Muscle layer of duodenum (tissue), 2 donors: ENCODE measurements at regions not wholly inside any gene's neighbourhood (a gene's known extent, or its start where the extent isn't known, plus 50 kb on each side); places are given as distances from the start of the nearest gene placed in this dataset.
"Not testable (repeated sequence)": the region's sequence is repeated elsewhere in the genome, so short reads cannot be mapped to it uniquely, and the experiment has no call there.

Source experiments
- H3K27ac ChIP-seq: one replicate; pipeline ENCODE4 v1.7.0; 2013; ENCODE audit warnings: mild to moderate bottlenecking, low read length
- H3K27me3 ChIP-seq: one replicate; pipeline ENCODE4 v1.7.0; 2013; ENCODE audit warnings: low read depth, mild to moderate bottlenecking, control low read depth, low read length
- H3K36me3 ChIP-seq, 2 donors: one replicate each; pipeline ENCODE4 v1.7.0; 2013; ENCODE audit warnings: low read length in 2 of 2, control low read depth in 1 of 2, mild to moderate bottlenecking in 1 of 2; ENCODE audit not compliant: insufficient read depth in 2 of 2, control insufficient read depth in 1 of 2
- H3K4me1 ChIP-seq, 2 donors: one replicate each; pipeline ENCODE4 v1.7.0; 2013; ENCODE audit warnings: low read length in 2 of 2, mild to moderate bottlenecking in 2 of 2, control low read depth in 1 of 2, moderate library complexity in 1 of 2; ENCODE audit not compliant: insufficient read depth in 2 of 2, control insufficient read depth in 1 of 2
- H3K4me3 ChIP-seq, 2 donors: one replicate each; pipeline ENCODE4 v1.7.0; 2013; ENCODE audit warnings: low read length in 2 of 2, low read depth in 1 of 2, mild to moderate bottlenecking in 1 of 2
- H3K9me3 ChIP-seq, 2 donors: one replicate each; pipeline ENCODE4 v1.7.0; 2013; ENCODE audit warnings: low read length in 2 of 2, control low read depth in 1 of 2, mild to moderate bottlenecking in 1 of 2; ENCODE audit not compliant: control insufficient read depth in 1 of 2
- donor health status: healthy.

DNA sequence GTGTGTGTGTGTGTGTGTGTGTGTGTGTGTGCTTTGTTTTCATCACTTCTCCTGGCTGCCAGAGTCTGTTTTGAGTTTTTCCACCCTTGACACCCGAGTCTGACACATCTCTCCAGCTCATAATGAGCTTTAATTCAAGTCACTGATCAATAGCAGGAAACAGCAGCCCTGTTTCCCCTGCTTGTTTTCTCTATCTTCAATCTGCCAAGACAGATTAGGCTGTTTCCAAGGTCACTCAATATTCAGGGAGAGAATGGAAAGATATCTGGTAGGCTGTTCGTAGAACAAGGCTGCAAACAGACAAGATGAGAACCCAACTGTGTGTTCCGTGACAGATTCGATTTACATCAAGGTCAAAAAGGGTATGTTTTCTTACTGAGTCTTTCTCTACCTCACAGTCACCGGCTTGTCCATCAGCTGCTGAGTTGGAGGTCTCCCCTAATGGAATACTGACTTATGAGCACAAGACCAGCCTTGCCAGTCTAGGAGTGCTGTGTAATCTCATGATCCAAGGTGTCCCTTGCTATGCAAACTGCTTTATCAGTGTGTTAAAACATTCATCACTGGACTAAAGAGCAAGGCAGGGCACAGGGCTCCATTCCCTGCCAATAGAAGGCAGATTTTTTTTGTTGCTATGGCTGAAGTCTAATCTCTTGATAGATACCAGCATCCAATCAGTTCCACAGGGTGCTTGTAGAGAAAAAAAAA lies 187.9 kb upstream of the LMCD1 start:
- no peak overlapping the region for H3K27ac ChIP-seq
- H3K36me3 ChIP-seq, result no peaks in the 10 kb centered on the region
- no peaks in the 10 kb centered on the region for H3K4me1 ChIP-seq
- H3K27me3 ChIP-seq, result no peaks in the 10 kb centered on the region
- peaks cover 0 to 4% of the 10 kb centered on the region in 2 donors for H3K9me3 ChIP-seq
- no peak overlapping the region for H3K4me3 ChIP-seq

DNA sequence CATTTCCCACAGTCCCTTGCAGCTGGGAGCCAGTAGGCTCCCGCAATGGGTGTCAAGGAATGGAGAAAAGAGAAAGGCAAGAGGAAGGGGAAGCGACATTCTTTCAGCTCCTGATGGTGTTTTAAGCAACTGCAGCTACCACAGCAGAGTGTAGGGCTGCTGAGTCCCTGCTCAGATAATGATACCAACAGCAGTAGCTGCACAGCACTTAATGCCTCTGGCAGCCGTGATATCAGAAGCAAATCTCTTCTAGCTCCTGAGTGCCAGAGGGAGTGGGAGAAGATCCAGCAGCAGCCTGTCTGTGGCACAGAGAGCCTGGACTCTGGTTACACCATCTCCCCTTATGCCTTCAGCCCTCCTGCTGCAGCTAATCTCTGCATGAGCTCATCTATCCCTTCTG lies 186.1 kb upstream of the LMCD1 start:
- not testable (repeated sequence) for H3K27me3 ChIP-seq, H3K4me1 ChIP-seq, H3K36me3 ChIP-seq, H3K27ac ChIP-seq, H3K4me3 ChIP-seq, H3K9me3 ChIP-seq

DNA sequence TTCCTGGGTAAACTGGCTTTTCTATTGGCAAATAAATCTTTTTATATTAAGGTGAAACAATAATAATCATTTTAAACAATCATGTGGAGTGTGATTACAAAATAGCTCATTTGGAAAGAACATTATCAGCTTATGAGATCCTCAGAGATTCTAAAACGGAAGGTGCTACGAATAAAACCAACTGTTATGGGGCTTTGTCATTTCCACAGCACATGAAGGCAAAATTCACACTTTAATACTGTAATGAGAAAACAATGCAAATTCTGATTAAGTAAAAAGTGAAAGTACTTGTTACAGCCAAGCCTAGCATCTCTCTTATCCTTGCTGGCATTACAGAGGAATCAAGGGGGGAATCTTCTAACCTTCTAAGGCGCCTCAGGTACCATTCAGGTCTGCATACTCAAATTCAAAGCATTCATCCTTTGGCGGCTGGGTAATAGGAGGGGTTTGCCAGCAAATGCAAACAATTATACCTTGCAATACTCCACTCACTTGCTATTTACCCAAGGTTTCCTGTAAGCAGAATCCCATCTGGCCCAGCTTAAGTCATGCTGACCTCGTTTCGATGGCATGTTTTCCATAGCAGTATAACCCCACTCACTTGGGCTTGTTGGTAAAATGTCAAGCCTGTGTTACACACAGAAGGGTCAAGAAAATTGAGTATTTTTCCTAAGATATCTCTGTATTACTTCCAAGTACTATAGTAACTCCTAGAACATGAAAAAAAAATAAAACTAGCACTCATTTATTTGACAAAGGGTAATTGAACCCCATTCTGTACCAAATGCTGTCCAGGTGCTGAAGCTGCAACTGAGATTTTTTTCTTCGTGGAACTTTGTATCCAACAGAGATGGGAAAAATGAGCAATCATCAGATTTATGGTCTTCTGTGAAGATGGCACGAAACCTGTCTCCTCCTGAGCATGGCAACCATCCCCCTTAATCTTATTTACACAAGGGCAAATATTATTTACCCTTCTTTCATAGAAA lies 183.7 kb upstream of the LMCD1 start:
- Histone ChIP-seq H3K36me3 (no peaks in the 10 kb centered on the region), H3K4me3 (no peak overlapping the region), H3K27me3 (no peaks in the 10 kb centered on the region), H3K27ac (no peak overlapping the region), H3K4me1 (no peaks in the 10 kb centered on the region), H3K9me3 (no peaks in the 10 kb centered on the region)

DNA sequence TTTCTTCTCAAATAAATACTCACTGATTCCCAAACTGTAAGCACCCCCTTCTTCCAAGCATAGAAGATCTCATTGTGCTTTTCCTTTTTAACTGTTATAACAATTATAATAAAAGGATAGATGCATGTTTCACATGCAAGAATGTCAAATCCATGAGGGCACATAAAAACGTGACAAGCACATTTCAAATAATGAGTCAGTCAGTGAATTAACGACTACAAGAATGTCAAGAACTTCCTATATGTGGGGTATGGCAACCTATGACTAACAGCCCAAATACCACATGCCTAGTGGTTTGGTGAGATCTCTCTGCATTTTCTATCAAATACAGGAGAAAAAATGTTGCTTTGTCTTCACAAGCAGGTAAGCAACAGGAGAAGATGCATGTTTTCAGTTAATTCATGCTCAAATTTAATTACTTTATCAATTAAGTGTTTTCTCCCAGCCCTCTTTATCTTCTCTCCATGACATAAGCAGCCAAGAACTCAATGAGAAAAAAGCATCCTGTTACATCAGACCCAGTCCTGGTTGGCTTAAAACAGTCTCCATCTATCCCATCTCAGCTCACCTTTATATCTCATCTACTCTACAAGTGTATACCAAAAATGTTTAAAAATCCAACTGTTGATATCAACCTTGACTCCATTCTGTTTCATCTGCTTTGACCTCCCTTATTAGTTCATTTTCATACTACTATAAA lies 181.5 kb upstream of the LMCD1 start:
- H3K36me3 ChIP-seq, result no peaks in the 10 kb centered on the region
- no peaks in the 10 kb centered on the region for H3K27me3 ChIP-seq
- H3K4me3 ChIP-seq, result no peak overlapping the region
- no peaks in the 10 kb centered on the region for H3K9me3 ChIP-seq
- H3K4me1 ChIP-seq, result no peaks in the 10 kb centered on the region
- no peak overlapping the region for H3K27ac ChIP-seq

DNA sequence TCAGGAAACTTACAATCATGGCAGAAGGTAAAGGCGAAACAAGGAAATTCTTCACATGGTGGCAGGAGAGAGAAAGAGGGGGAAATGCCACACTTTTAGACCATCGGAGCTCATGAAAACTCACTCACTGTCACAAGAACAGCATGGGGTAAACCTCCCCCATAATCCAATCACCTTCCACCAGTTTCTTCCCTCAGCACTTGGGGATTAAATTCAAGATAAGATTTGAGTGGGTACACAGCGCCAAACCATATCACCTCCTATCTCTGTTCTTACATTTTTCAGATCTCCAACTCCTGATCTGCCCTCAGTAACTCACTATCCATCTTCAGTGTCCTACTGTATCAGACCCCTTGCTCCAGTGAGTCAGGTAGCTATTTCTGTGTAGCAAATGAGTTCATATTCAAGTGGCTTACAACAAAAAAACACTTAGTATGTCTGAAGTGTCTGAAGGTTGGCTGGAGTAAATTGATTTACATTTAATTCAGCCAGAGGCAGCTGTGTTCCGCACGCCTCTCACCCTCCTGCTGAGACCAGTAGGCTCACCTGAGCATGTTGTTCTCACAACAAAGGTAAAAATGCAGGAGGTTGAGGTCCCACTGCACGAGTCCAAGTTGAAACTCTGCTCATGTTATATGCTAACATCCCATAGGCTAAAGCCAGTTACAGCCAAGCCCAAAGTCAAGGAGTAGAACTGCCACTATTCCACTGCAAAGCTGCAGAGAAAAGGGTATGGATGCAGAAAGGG lies 180.7 kb upstream of the LMCD1 start:
- Histone ChIP-seq H3K9me3 (no peaks in the 10 kb centered on the region), H3K36me3 (no peaks in the 10 kb centered on the region), H3K27ac (no peak overlapping the region), H3K4me3 (no peak overlapping the region), H3K27me3 (no peaks in the 10 kb centered on the region), H3K4me1 (no peaks in the 10 kb centered on the region)

DNA sequence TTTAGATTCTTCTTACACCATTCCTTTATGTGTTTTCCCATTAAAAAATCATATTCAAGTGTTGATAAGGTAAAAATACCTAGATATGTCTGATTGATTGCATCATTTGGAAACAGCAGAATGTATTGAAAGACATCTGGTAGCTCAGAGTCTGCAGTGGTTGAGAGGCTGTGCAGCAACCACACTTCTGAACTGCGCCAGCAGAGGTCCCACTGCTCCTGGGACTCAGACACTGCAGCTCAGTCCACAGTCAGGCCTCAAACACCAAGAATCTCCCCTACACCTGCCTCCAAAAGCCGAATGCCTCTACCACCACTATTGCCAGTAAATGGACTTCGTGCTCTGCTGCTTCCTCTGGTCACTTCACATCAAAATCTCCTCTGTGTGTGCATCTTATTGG lies 176.9 kb upstream of the LMCD1 start:
- no peak overlapping the region for H3K4me3 ChIP-seq
- H3K9me3 ChIP-seq, result no peaks in the 10 kb centered on the region
- H3K4me1 ChIP-seq, result no peaks in the 10 kb centered on the region
- H3K27ac ChIP-seq, result no peak overlapping the region
- no peaks in the 10 kb centered on the region for H3K36me3 ChIP-seq
- no peaks in the 10 kb centered on the region for H3K27me3 ChIP-seq

DNA sequence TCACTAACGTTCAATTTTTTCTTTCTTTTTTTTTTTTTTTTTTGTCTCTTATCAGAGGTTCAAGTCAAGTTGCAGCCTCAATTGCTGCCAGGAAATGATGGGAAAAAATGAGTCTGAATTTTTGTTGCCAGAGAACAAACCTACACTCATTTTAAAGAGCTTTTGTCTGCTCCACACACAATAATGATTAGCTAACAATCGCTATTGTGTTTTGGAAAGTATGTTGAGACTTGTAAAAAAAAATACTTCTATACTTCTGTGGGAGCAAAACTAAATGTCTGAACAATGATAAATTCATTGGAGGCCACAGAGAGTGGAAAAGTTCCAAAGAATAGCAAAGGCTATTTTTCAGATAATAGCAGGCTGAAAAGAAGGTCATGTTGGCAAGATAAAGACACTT lies 176.3 kb upstream of the LMCD1 start:
- Histone ChIP-seq H3K9me3 (no peaks in the 10 kb centered on the region), H3K4me3 (no peak overlapping the region), H3K36me3 (no peaks in the 10 kb centered on the region), H3K4me1 (no peaks in the 10 kb centered on the region), H3K27me3 (no peaks in the 10 kb centered on the region), H3K27ac (no peak overlapping the region)

DNA sequence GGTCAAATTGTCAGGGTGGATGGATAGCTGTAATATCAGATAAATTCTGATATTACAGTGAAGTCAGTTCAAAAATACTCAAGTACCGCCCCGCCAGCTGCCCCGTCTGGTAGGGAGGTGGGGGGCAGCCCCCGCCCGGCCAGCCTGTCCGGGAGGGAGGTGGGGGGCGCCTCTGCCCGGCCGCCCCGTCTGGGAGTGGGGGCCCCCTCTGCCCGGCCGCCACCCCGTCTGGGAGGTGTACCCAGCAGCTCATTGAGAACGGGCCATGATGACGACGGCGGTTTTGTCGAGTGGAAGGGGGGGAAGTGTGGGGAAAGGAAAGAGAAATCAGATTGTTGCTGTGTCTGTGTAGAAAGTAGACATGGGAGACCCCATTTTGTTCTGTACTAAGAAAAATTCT lies 175.8 kb upstream of the LMCD1 start:
- H3K9me3 ChIP-seq, H3K4me1 ChIP-seq, H3K4me3 ChIP-seq, H3K36me3 ChIP-seq, H3K27ac ChIP-seq, H3K27me3 ChIP-seq: not testable (repeated sequence)

DNA sequence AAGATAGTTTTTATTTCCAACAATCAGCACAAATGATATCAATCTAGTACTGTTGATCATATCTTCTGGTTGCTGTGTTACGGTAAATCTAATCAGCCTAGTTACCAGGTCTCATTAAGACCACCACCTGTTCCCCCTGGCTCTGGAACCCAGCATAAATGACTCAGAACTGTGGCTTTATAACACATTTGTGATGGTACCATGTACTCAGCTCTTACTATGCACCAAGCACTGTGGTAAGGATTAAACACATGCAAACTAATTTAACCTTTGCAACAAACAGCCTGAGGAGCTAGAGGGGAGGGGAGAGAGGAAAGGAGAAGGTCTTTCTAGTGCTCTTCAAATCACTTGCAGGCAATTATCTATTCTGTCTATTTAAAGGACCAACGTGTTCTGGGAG lies 173.9 kb upstream of the LMCD1 start:
- Histone ChIP-seq H3K36me3 (no peaks in the 10 kb centered on the region), H3K4me1 (no peaks in the 10 kb centered on the region), H3K27ac (no peak overlapping the region), H3K27me3 (no peaks in the 10 kb centered on the region), H3K4me3 (no peak overlapping the region), H3K9me3 (no peaks in the 10 kb centered on the region)

DNA sequence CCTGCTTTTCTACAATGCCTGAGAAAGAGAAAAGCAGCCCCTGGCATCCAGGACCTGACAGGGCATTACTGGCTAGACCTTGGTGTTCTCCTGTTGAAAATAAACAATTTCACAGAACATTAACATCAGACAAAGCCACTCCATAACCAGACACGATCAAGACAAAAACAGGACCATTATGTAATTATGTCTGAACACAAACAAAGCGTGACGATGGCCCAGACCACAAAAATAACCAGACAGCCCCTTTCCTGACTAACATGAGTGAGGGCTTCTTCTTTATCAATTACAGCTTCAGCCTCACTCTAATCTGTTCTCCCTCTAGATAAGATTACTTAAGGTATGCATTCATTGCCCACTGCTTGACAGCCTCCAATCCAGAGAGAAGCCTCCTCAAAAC lies 172.7 kb upstream of the LMCD1 start:
- no peak overlapping the region for H3K4me3 ChIP-seq
- H3K36me3 ChIP-seq, result no peaks in the 10 kb centered on the region
- no peaks in the 10 kb centered on the region for H3K27me3 ChIP-seq
- H3K9me3 ChIP-seq, result no peaks in the 10 kb centered on the region
- H3K4me1 ChIP-seq, result no peaks in the 10 kb centered on the region
- H3K27ac ChIP-seq, result no peak overlapping the region

DNA sequence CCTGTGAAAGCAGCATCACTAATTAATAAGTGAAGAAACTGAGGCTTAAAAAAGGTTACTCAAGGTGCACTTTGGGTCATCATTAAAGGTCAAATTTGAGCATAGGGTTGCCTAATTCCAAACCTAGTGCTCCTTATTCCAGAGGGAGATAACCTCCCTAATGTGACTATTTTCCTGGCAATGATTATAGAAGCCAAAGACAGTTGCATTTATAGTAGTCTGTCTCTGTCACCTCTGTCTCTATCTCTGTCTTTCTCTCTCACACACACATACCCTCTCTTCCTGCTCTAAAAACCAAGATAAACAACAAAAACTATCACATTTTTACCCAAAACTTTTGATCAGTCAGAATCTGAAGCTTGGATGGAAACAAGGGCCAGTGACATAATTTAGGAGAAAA lies 172.0 kb upstream of the LMCD1 start:
- Histone ChIP-seq H3K4me3 (no peak overlapping the region), H3K36me3 (no peaks in the 10 kb centered on the region), H3K4me1 (no peaks in the 10 kb centered on the region), H3K27me3 (no peaks in the 10 kb centered on the region), H3K9me3 (no peaks in the 10 kb centered on the region), H3K27ac (no peak overlapping the region)
